CD14-positive monocyte (primary cell): ENCODE measurements at regions not wholly inside any gene's neighbourhood (a gene's known extent, or its start where the extent isn't known, plus 50 kb on each side); places are given as distances from the start of the nearest gene placed in this dataset.

Experiments used
- DNase-seq, 3 donors: peaks; one replicate each; pipeline ENCODE4 v3.0.0-alpha.2; 2011 to 2022
- H2AFZ ChIP-seq: 2 replicates; pipeline ENCODE4 v1.6.0; 2012; ENCODE audit warnings: mild to moderate bottlenecking, low read depth, low read length, inconsistent platforms; ENCODE audit not compliant: insufficient read depth, poor library complexity, severe bottlenecking
- H3K27ac ChIP-seq, 2 donors: 1 replicate in 1 of 2; 2 replicates in 1 of 2; pipeline ENCODE4 v1.5.1; 2012 to 2013; ENCODE audit warnings: low read length in 2 of 2, control low read depth in 1 of 2, inconsistent platforms in 1 of 2, low read depth in 1 of 2, mild to moderate bottlenecking in 1 of 2
- H3K27me3 ChIP-seq, 2 donors: one replicate each; pipeline versions ENCODE4 v1.6.0 to v1.6.1; 2011 to 2013; ENCODE audit warnings: low read length in 2 of 2; ENCODE audit not compliant: control insufficient read depth in 2 of 2, insufficient read depth in 2 of 2
- H3K36me3 ChIP-seq, 2 donors: replicated peaks in 1 of 2; 1 replicate in 1 of 2; 2 replicates in 1 of 2; pipeline versions ENCODE4 v1.5.1 to v1.6.1; 2012 to 2013; ENCODE audit warnings: low read length in 2 of 2, control low read depth in 1 of 2, inconsistent platforms in 1 of 2, mild to moderate bottlenecking in 1 of 2; ENCODE audit not compliant: insufficient read depth in 2 of 2, control insufficient read depth in 1 of 2
- H3K4me1 ChIP-seq, 2 donors: 1 replicate in 1 of 2; 2 replicates in 1 of 2; pipeline versions ENCODE4 v1.5.1 to v1.6.1; 2012 to 2013; ENCODE audit warnings: low read length in 2 of 2, control low read depth in 1 of 2, inconsistent platforms in 1 of 2, mild to moderate bottlenecking in 1 of 2, moderate library complexity in 1 of 2; ENCODE audit not compliant: insufficient read depth in 2 of 2, control insufficient read depth in 1 of 2
- H3K4me2 ChIP-seq: replicated peaks from 2 replicates; pipeline ENCODE3; 2012; ENCODE audit warnings: low read length, moderate library complexity, mild to moderate bottlenecking; ENCODE audit not compliant: poor library complexity, severe bottlenecking; ENCODE audit errors: extremely low read depth
- H3K4me3 ChIP-seq, 3 experiments: fragments of 200-600 bp in 1 of 3; sonication (generic) in 1 of 3; replicated peaks in 1 of 3; 1 replicate in 2 of 3; 2 replicates in 1 of 3; pipeline ENCODE4 v1.5.1; 2011 to 2013; ENCODE audit warnings: low read length in 3 of 3, mild to moderate bottlenecking in 3 of 3, control low read depth in 2 of 3, low read depth in 2 of 3, inconsistent platforms in 1 of 3, moderate library complexity in 1 of 3
- H3K79me2 ChIP-seq: 2 replicates; pipeline ENCODE4 v1.6.0; 2012; ENCODE audit warnings: mild to moderate bottlenecking, control low read depth, inconsistent platforms, low read length, moderate library complexity; ENCODE audit not compliant: insufficient read depth
- H3K9ac ChIP-seq: 2 replicates; pipeline ENCODE4 v1.6.0; 2017; ENCODE audit warnings: low read length, mild to moderate bottlenecking; ENCODE audit not compliant: insufficient read depth, poor library complexity, severe bottlenecking
- H3K9me3 ChIP-seq, 2 donors: replicated peaks in 1 of 2; 1 replicate in 1 of 2; 2 replicates in 1 of 2; pipeline versions ENCODE4 v1.5.1 to v1.6.1; 2012 to 2013; ENCODE audit warnings: low read length in 2 of 2, control low read depth in 1 of 2; ENCODE audit not compliant: control insufficient read depth in 1 of 2, insufficient read depth in 1 of 2
- H4K20me1 ChIP-seq: 2 replicates; pipeline ENCODE4 v1.6.0; 2012; ENCODE audit warnings: mild to moderate bottlenecking, low read length, control low read depth, moderate library complexity; ENCODE audit not compliant: insufficient read depth
- H3K27ac Mint-ChIP-seq, 7 donors: one replicate each; pipeline ENCODE4 v1.8.0; 2020; ENCODE audit warnings: mild to moderate bottlenecking in 7 of 7, mixed read lengths in 7 of 7, moderate library complexity in 6 of 7, inconsistent platforms in 2 of 7
- H3K27me3 Mint-ChIP-seq, 3 donors: one replicate each; pipeline ENCODE4 v1.8.0; 2021 to 2022; ENCODE audit warnings: low read depth in 3 of 3, mild to moderate bottlenecking in 3 of 3, mixed read lengths in 3 of 3, moderate library complexity in 3 of 3, inconsistent platforms in 1 of 3
- H3K36me3 Mint-ChIP-seq, 2 donors: one replicate each; pipeline ENCODE4 v1.8.0; 2020; ENCODE audit warnings: mixed read lengths in 2 of 2, inconsistent platforms in 1 of 2, mild to moderate bottlenecking in 1 of 2
- H3K4me1 Mint-ChIP-seq: one replicate; pipeline ENCODE4 v1.8.0; 2020; ENCODE audit warnings: mild to moderate bottlenecking, mixed read lengths
- H3K4me3 Mint-ChIP-seq, 2 donors: one replicate each; pipeline ENCODE4 v1.8.0; 2020; ENCODE audit warnings: mild to moderate bottlenecking in 2 of 2, mixed read lengths in 2 of 2, moderate library complexity in 1 of 2
- H3K9me3 Mint-ChIP-seq, 7 donors: one replicate each; pipeline ENCODE4 v1.8.0; 2020 to 2022; ENCODE audit warnings: mixed read lengths in 7 of 7, mild to moderate bottlenecking in 6 of 7, moderate library complexity in 6 of 7, inconsistent platforms in 2 of 7
- WGBS: methylation state at CpG from one replicate; pipeline ENCODE4 v1.1.5; 2013; ENCODE audit warnings: missing lambda C conversion rate; ENCODE audit not compliant: insufficient coverage; 5-methylcytosine and 5-hydroxymethylcytosine counted together
- intact Hi-C, 2 donors: fragments of 100-400 bp; cut with micrococcal nuclease; formaldehyde crosslinking; loops; one replicate each; pipeline versions ENCODE4 v1.15.0 to v1.15.1; 2023
- TF ChIP-seq, protein P1 (sequence below): fragments of 200-600 bp; IDR thresholded peaks from one replicate; pipeline ENCODE4 v1.8.0; 2022; ENCODE audit warnings: antibody characterized with exemption, mild to moderate bottlenecking

GRCh38 chr16:63719926-63720325 lies 1401.9 kb downstream of the CDH11 start:
- no peak overlapping the region for H3K4me2 ChIP-seq
- H4K20me1 ChIP-seq, result no peaks in the 10 kb centered on the region
- H3K79me2 ChIP-seq, result no peaks in the 10 kb centered on the region
- 88% methylated on average over 8 of the region's 10 CpGs for WGBS
- no peaks in the 10 kb centered on the region for H3K4me1 ChIP-seq
- H3K27ac ChIP-seq, result no peak overlapping the region
- no peaks in the 10 kb centered on the region for H3K36me3 ChIP-seq
- no peak overlapping the region for H3K9ac ChIP-seq
- H3K27ac Mint-ChIP-seq, result no peak overlapping the region
- no peak overlapping the region for H3K4me3 Mint-ChIP-seq
- no peaks in the 10 kb centered on the region for H3K9me3 ChIP-seq
- intact Hi-C loops, result no loop called here
- TF ChIP-seq, protein P1, sequence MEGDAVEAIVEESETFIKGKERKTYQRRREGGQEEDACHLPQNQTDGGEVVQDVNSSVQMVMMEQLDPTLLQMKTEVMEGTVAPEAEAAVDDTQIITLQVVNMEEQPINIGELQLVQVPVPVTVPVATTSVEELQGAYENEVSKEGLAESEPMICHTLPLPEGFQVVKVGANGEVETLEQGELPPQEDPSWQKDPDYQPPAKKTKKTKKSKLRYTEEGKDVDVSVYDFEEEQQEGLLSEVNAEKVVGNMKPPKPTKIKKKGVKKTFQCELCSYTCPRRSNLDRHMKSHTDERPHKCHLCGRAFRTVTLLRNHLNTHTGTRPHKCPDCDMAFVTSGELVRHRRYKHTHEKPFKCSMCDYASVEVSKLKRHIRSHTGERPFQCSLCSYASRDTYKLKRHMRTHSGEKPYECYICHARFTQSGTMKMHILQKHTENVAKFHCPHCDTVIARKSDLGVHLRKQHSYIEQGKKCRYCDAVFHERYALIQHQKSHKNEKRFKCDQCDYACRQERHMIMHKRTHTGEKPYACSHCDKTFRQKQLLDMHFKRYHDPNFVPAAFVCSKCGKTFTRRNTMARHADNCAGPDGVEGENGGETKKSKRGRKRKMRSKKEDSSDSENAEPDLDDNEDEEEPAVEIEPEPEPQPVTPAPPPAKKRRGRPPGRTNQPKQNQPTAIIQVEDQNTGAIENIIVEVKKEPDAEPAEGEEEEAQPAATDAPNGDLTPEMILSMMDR, result no peak
- no peaks in the 10 kb centered on the region for H3K27me3 Mint-ChIP-seq
- no peaks in the 10 kb centered on the region for H3K27me3 ChIP-seq
- no peaks in the 10 kb centered on the region for H3K4me1 Mint-ChIP-seq
- no peak for DNase-seq
- peaks cover 0 to 5% (median 0%) of the 10 kb centered on the region in 7 donors for H3K9me3 Mint-ChIP-seq
- no peaks in the 10 kb centered on the region for H3K36me3 Mint-ChIP-seq
- H2AFZ ChIP-seq, result no peak overlapping the region
- no peak overlapping the region for H3K4me3 ChIP-seq

DNA sequence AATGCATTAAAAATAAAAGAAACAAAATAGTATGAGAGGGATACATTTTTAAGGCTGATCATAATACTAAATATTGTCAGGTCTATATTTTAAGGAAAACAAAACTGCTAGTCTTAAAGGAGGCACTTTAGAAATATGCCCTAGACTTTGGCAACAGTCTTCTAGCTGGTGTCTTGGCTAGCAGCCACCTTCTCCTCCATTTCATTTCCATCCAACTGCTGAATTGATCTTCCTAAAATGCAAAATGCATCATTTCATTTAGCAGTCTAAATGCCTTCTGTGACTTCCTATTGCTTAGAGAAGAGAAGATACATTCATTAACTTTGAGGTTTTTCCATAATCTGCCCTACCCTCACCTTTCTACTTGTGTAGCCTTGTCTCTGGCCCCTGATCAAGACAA lies 1404.1 kb downstream of the CDH11 start:
- TF ChIP-seq, protein P1, result no peak
- Histone ChIP-seq H3K4me1 (no peaks in the 10 kb centered on the region), H3K4me3 (no peak overlapping the region), H2AFZ (no peak overlapping the region), H4K20me1 (no peaks in the 10 kb centered on the region), H3K27ac (no peak overlapping the region), H3K79me2 (no peaks in the 10 kb centered on the region), H3K27me3 (no peaks in the 10 kb centered on the region), H3K9me3 (no peaks in the 10 kb centered on the region), H3K36me3 (no peaks in the 10 kb centered on the region), H3K9ac (no peak overlapping the region), H3K4me2 (no peak overlapping the region)
- H3K27ac Mint-ChIP-seq, result no peak overlapping the region
- H3K9me3 Mint-ChIP-seq, result peaks cover 0 to 3% (median 0%) of the 10 kb centered on the region in 7 donors
- no peak for DNase-seq
- intact Hi-C loops, result no loop called here
- no peak overlapping the region for H3K4me3 Mint-ChIP-seq
- H3K36me3 Mint-ChIP-seq, result no peaks in the 10 kb centered on the region
- no peaks in the 10 kb centered on the region for H3K27me3 Mint-ChIP-seq
- no peaks in the 10 kb centered on the region for H3K4me1 Mint-ChIP-seq
